GM18873 (cell line): ENCODE measurements at regions not wholly inside any gene's neighbourhood (a gene's known extent, or its start where the extent isn't known, plus 50 kb on each side); places are given as distances from the start of the nearest gene placed in this dataset.

ENCODE experiments used
- ATAC-seq: cut with Tn5 transposase; IDR thresholded peaks from one replicate; pipeline ENCODE4 v1.9.1; 2021; ENCODE audit warnings: mild to moderate bottlenecking, moderate library complexity, moderate number of reproducible peaks; ENCODE audit not compliant: unreplicated experiment, low FRiP score

- no peak for ATAC-seq
These were observed 744.8 kb downstream of the KCTD16 start for GRCh38 chr5:144915452-144915851.

- ATAC-seq: no peak
These were observed 743.0 kb downstream of the KCTD16 start for GRCh38 chr5:144913661-144914060.

- ATAC-seq: no peak
These were observed 725.8 kb downstream of the KCTD16 start for GRCh38 chr5:144896473-144896872.

GRCh38 chr5:144886668-144887067, 716.0 kb downstream of the KCTD16 start:
- no peak for ATAC-seq

GRCh38 chr5:144882739-144883283, 712.1 kb downstream of the KCTD16 start:
- no peak for ATAC-seq

- ATAC-seq: no peak
These were observed 709.8 kb downstream of the KCTD16 start for GRCh38 chr5:144880513-144880912.

GRCh38 chr5:144876990-144877389, 706.3 kb downstream of the KCTD16 start:
- ATAC-seq: no peak

- no peak for ATAC-seq
These were observed 702.4 kb downstream of the KCTD16 start for GRCh38 chr5:144873076-144873475.

GRCh38 chr5:144864118-144864517, 693.4 kb downstream of the KCTD16 start:
- no peak for ATAC-seq

GRCh38 chr5:144857454-144857853, 686.8 kb downstream of the KCTD16 start:
- no peak for ATAC-seq

GRCh38 chr5:144844086-144844485, 673.4 kb downstream of the KCTD16 start:
- no peak for ATAC-seq

- ATAC-seq: no peak
These were observed 661.7 kb downstream of the KCTD16 start for GRCh38 chr5:144832416-144832815.

- no peak for ATAC-seq
These were observed 661.0 kb downstream of the KCTD16 start for GRCh38 chr5:144831650-144832049.

GRCh38 chr5:144822503-144822902, 651.8 kb downstream of the KCTD16 start:
- no peak for ATAC-seq

GRCh38 chr5:144820278-144820677, 649.6 kb downstream of the KCTD16 start:
- no peak for ATAC-seq

GRCh38 chr5:144815131-144815530, 644.5 kb downstream of the KCTD16 start:
- ATAC-seq: no peak

GRCh38 chr5:144812763-144813162, 642.1 kb downstream of the KCTD16 start:
- no peak for ATAC-seq

GRCh38 chr5:144800169-144800568, 629.5 kb downstream of the KCTD16 start:
- ATAC-seq: no peak

GRCh38 chr5:144798595-144798994, 627.9 kb downstream of the KCTD16 start:
- no peak for ATAC-seq

GRCh38 chr5:144794922-144795321, 624.2 kb downstream of the KCTD16 start:
- ATAC-seq: no peak

- no peak for ATAC-seq
These were observed 617.9 kb downstream of the KCTD16 start for GRCh38 chr5:144788556-144788955.

GRCh38 chr5:144788046-144788445, 617.4 kb downstream of the KCTD16 start:
- ATAC-seq: no peak

GRCh38 chr5:144779368-144779767, 608.7 kb downstream of the KCTD16 start:
- ATAC-seq: no peak
